ENCODE measurements at regions not wholly inside any gene's neighbourhood (a gene's known extent, or its start where the extent isn't known, plus 50 kb on each side); places are given as distances from the start of the nearest gene placed in this dataset.

DNA sequence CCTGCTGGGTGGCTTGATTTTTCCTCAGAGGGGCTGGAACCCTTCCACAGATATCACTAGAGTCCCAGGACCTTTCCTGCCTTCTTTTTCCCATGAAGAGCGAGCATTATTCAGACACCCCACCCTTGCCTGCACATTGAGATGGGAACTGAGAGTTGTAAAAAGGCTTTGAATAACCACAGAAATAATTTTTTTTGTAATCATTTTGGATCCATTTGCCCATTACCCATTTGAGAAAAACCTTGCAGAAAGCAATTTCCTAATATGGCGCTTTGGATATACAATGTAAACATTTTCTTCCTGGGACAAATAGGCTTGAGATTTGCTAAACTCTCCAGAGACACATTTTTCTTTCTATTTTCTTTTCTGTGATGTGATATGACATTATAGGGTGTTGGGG, 250.6 kb downstream of the MSRB3 start:
- TF ChIP-seq, protein P1, sequence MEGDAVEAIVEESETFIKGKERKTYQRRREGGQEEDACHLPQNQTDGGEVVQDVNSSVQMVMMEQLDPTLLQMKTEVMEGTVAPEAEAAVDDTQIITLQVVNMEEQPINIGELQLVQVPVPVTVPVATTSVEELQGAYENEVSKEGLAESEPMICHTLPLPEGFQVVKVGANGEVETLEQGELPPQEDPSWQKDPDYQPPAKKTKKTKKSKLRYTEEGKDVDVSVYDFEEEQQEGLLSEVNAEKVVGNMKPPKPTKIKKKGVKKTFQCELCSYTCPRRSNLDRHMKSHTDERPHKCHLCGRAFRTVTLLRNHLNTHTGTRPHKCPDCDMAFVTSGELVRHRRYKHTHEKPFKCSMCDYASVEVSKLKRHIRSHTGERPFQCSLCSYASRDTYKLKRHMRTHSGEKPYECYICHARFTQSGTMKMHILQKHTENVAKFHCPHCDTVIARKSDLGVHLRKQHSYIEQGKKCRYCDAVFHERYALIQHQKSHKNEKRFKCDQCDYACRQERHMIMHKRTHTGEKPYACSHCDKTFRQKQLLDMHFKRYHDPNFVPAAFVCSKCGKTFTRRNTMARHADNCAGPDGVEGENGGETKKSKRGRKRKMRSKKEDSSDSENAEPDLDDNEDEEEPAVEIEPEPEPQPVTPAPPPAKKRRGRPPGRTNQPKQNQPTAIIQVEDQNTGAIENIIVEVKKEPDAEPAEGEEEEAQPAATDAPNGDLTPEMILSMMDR (IDR thresholded peaks at IDR 0.05) = no peak
- Histone ChIP-seq H3K9me3 (peaks cover 0 to 9% (median 3%) of the 10 kb centered on the region in 11 donors), H3K4me3 (no peak overlapping the region), H3K27me3 (no peaks in the 10 kb centered on the region), H3K27ac (no peak overlapping the region), H3K36me3 (no peaks in the 10 kb centered on the region), H3K4me1 (peaks cover 0 to 10% (median 0%) of the 10 kb centered on the region in 9 donors)
- WGBS, 2 donors = 88 to 98% methylated on average over 2 of the region's 2 CpGs
- intact Hi-C loops (cut with DNase I) = loop anchor here in 1 of 10 donors (5.0 kb wide), 1 partner anchor 1192 kb away; no protein-coding TSS in a partner anchor
- ATAC-seq (no peak), DNase-seq (no peak)

DNA sequence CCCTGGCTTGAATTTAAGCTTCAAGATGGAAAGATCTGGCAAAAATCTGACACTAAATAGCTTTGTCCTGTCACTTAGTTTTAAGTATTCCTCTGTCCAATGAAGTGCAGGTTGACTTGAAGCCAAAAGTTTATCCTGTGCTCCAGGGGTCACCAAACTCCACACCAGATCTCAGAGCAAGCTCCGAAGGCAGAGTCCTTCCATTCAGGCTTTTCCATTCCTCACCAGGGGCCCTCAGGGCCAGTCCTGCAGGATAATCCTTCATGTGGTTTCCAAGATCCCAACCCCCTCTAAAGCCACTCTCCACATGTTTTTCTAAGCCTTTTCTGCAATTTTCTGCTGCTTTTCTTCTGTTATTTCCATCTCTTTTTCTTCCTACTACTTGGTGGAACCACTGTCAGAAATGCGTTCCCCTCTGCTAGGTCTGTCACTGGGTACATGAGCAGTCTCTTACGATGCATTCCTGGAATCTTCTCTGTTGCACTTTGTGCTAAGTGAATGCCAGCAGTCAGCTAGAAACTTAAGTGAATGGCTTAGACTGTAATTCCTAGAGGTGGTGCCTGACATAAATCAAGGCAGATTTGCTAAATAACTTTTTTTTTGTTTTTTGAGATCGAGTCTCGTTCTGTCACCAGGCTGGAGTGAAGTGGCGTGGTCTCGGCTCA, 251.4 kb downstream of the MSRB3 start:
- intact Hi-C loops (cut with DNase I) = loop anchor here in 1 of 10 donors (5.0 kb wide), 1 partner anchor 1193 kb away; no protein-coding TSS in a partner anchor
- TF ChIP-seq, protein P1 (IDR thresholded peaks at IDR 0.05) = no peak
- ATAC-seq (no peak), DNase-seq (no peak)
- H3K27me3 ChIP-seq = no peaks in the 10 kb centered on the region
- no peak overlapping the region for H3K4me3 ChIP-seq
- no peak overlapping the region for H3K27ac ChIP-seq
- 89 to 90% methylated on average over 7 of the region's 7 CpGs for WGBS, 2 donors
- peaks cover 0 to 9% (median 3%) of the 10 kb centered on the region in 11 donors for H3K9me3 ChIP-seq
- peaks cover 0 to 10% (median 0%) of the 10 kb centered on the region in 9 donors for H3K4me1 ChIP-seq
- no peaks in the 10 kb centered on the region for H3K36me3 ChIP-seq

DNA sequence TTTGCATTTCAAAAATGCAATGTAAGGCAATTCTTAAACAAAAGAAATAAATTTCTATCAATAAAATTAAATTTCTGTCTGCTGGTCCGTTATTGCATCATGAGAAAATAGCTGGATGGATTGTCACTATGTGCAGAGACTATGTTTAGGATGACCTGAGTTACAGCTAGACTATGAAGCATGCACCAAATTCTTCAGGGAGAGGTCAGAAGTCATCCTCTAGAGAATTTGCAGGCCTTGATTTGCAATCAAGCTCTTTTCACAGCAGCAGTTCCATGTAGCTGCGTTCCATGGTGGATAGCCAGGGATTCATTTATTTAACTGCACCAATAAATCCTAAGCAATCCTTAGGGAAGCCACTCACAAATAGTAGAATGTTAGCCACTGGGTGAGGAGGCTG, 253.7 kb downstream of the MSRB3 start:
- H3K27ac ChIP-seq = peak overlapping the region in 3 of 10 donors; percentile 15 to 41 (median 37)
- DNase-seq (no peak), ATAC-seq (peak in 3 of 8 donors; percentile 25 to 62 (median 46))
- TF ChIP-seq, protein P1 (IDR thresholded peaks at IDR 0.05) = no peak
- H3K4me1 ChIP-seq = peaks cover 0 to 10% (median 0%) of the 10 kb centered on the region in 9 donors
- intact Hi-C loops (cut with DNase I) = no loop called here
- no peaks in the 10 kb centered on the region for H3K27me3 ChIP-seq
- no peak overlapping the region for H3K4me3 ChIP-seq
- 84 to 90% methylated on average over 2 of the region's 2 CpGs for WGBS, 2 donors
- H3K36me3 ChIP-seq = no peaks in the 10 kb centered on the region
- H3K9me3 ChIP-seq = peaks cover 0 to 9% (median 3%) of the 10 kb centered on the region in 11 donors

DNA sequence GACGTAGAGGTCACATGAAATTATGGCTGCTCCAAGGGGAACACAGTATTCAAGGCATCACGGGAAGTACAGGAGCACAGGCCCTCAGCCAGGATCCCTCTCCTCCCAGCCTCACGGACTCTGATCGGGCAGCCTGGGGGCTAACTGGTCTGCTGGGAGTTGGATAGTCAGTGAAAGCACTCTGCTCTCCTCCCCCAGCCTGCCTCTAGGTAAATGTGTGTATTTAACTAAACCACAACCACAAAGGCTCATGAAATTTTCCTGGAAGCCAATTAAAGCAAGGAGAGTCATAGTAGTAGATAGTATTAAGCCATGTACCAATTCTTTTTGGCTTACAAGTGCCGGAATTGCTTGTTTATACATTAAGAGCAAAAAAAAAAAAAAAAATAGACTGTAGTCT, 254.3 kb downstream of the MSRB3 start:
- no peaks in the 10 kb centered on the region for H3K36me3 ChIP-seq
- H3K27ac ChIP-seq = peak overlapping the region in 4 of 10 donors; percentile 10 to 41 (median 26)
- intact Hi-C loops (cut with DNase I) = no loop called here
- ATAC-seq = no peak
- peaks cover 0 to 7% (median 3%) of the 10 kb centered on the region in 11 donors for H3K9me3 ChIP-seq
- peaks cover 0 to 10% (median 0%) of the 10 kb centered on the region in 9 donors for H3K4me1 ChIP-seq
- no peak overlapping the region for H3K4me3 ChIP-seq
- DNase-seq = no peak
- TF ChIP-seq, protein P1 (IDR thresholded peaks at IDR 0.05) = no peak
- WGBS, 2 donors = 72 to 78% methylated on average over 5 of the region's 5 CpGs
- H3K27me3 ChIP-seq = no peaks in the 10 kb centered on the region

Data from heart right ventricle (tissue), 16 donors.